LNCaP clone FGC (cell line): ENCODE measurements at regions not wholly inside any gene's neighbourhood (a gene's known extent, or its start where the extent isn't known, plus 50 kb on each side); places are given as distances from the start of the nearest gene placed in this dataset.
A peak's percentile ranks its signal among the peaks of the same experiment; 100 is the strongest.

ENCODE experiments used
- DNase-seq: peaks from one replicate; pipeline ENCODE4 v3.0.0-alpha.2; 2011; ENCODE audit warnings: low read depth
- H3K4me3 ChIP-seq: 2 replicates; pipeline ENCODE4 v1.5.1; 2011; ENCODE audit warnings: mild to moderate bottlenecking, low read depth, low read length, control low read depth
- CTCF ChIP-seq: IDR thresholded peaks from 2 replicates; pipeline ENCODE4 v1.5.1; 2012; ENCODE audit warnings: mild to moderate bottlenecking; ENCODE audit not compliant: control insufficient read depth, insufficient read depth; ENCODE audit errors: extremely low read depth

GRCh38 chr16:18045356-18045755, 291.2 kb downstream of the NPIPA8 start:
- no peak for DNase-seq
- no peak for TF ChIP-seq CTCF
- no peak overlapping the region for H3K4me3 ChIP-seq

GRCh38 chr16:18041864-18042834, 294.4 kb downstream of the NPIPA8 start:
- H3K4me3 ChIP-seq: no peak overlapping the region
- DNase-seq: peak; percentile 8
- TF ChIP-seq CTCF: no peak

GRCh38 chr16:18039931-18040330, 296.6 kb downstream of the NPIPA8 start:
- H3K4me3 ChIP-seq: no peak overlapping the region
- DNase-seq: no peak
- TF ChIP-seq CTCF: no peak

GRCh38 chr16:18037051-18037450, 299.5 kb downstream of the NPIPA8 start:
- DNase-seq: no peak
- no peak for TF ChIP-seq CTCF
- H3K4me3 ChIP-seq: no peak overlapping the region

GRCh38 chr16:18024611-18025010, 311.9 kb downstream of the NPIPA8 start:
- no peak overlapping the region for H3K4me3 ChIP-seq
- DNase-seq: no peak
- TF ChIP-seq CTCF: no peak

GRCh38 chr16:18018376-18018775, 318.2 kb downstream of the NPIPA8 start:
- no peak for TF ChIP-seq CTCF
- H3K4me3 ChIP-seq: no peak overlapping the region
- DNase-seq: no peak

- no peak for TF ChIP-seq CTCF
- no peak overlapping the region for H3K4me3 ChIP-seq
- DNase-seq: no peak
Observed at GRCh38 chr16:18013863-18014262, 322.7 kb downstream of the NPIPA8 start.
